ENCODE measurements at regions not wholly inside any gene's neighbourhood (a gene's known extent, or its start where the extent isn't known, plus 50 kb on each side); places are given as distances from the start of the nearest gene placed in this dataset.

GRCh38 chr6:22020299-22021003 lies 276.4 kb downstream of the PRL start:
- no peak for TF ChIP-seq CTCF (IDR thresholded peaks at IDR 0.05)
- no peak for TF ChIP-seq POLR2A (IDR thresholded peaks at IDR 0.05)

Data from heart left ventricle (tissue), 13 donors.